IMR-90 (cell line): ENCODE measurements at regions not wholly inside any gene's neighbourhood (a gene's known extent, or its start where the extent isn't known, plus 50 kb on each side); places are given as distances from the start of the nearest gene placed in this dataset.

Experiments
- ATAC-seq: fragments of 200-7000 bp; cut with Tn5 transposase; 2 replicates; pipeline ENCODE4 v1.9.1; 2020; ENCODE audit warnings: low read depth, mild to moderate bottlenecking, moderate library complexity
- BruUV-seq: library from RNA; stranded (reverse); fragments of 400-500 nt; replicated peaks from 2 replicates; lab custom pipeline; 2021; lab: Mats Ljungman, UMichigan
- CTCF ChIA-PET: fragments of 300-600 bp; formaldehyde crosslinking; extraction: SDS; loops from one replicate; lab custom pipeline; 2021; ENCODE audit warnings: antibody characterized with exemption; lab: Yijun Ruan, JAX
- POLR2A ChIA-PET: fragments of 300-600 bp; sonication (Branson Sonifier 250); formaldehyde crosslinking; loops from one replicate; lab custom pipeline; 2022; ENCODE audit warnings: antibody characterized with exemption; ENCODE audit not compliant: unreplicated experiment; lab: Charles Lee
- DNase-seq: peaks from one replicate; pipeline ENCODE4 v3.0.0; 2013
- H2AFZ ChIP-seq: replicated peaks from 2 replicates; pipeline ENCODE3; 2013; ENCODE audit warnings: low read length, mild to moderate bottlenecking; ENCODE audit not compliant: poor library complexity
- H2AK5ac ChIP-seq: 2 replicates; pipeline ENCODE4 v1.6.1; 2013; ENCODE audit warnings: low read depth, low read length, inconsistent platforms
- H2AK9ac ChIP-seq: replicated peaks from 2 replicates; pipeline ENCODE3; 2013; ENCODE audit warnings: mild to moderate bottlenecking, low read depth, low read length, moderate library complexity; ENCODE audit not compliant: poor library complexity
- H2BK120ac ChIP-seq: 2 replicates; pipeline ENCODE4 v1.6.1; 2013; ENCODE audit warnings: low read depth, low read length, inconsistent platforms
- H2BK15ac ChIP-seq: 3 replicates; pipeline ENCODE4 v1.6.1; 2013; ENCODE audit warnings: low read depth, low read length, inconsistent platforms
- H2BK20ac ChIP-seq: 2 replicates; pipeline ENCODE4 v1.6.1; 2013; ENCODE audit warnings: low read depth, mild to moderate bottlenecking, inconsistent platforms, low read length, moderate library complexity
- H2BK5ac ChIP-seq: 2 replicates; pipeline ENCODE4 v1.6.1; 2013; ENCODE audit warnings: mild to moderate bottlenecking, low read depth, low read length, inconsistent platforms; ENCODE audit not compliant: poor library complexity, severe bottlenecking
- H3K14ac ChIP-seq: replicated peaks from 2 replicates; pipeline ENCODE4 v1.6.1; 2013; ENCODE audit warnings: low read depth, low read length, inconsistent platforms
- H3K18ac ChIP-seq: 2 replicates; pipeline ENCODE4 v1.6.1; 2013; ENCODE audit warnings: low read depth, low read length, control low read depth
- H3K23ac ChIP-seq: 2 replicates; pipeline ENCODE4 v1.6.1; 2013; ENCODE audit warnings: low read depth, low read length, inconsistent platforms
- H3K27ac ChIP-seq: 2 replicates; pipeline ENCODE4 v1.5.1; 2013; ENCODE audit warnings: mild to moderate bottlenecking, control low read depth, low read length; ENCODE audit not compliant: insufficient read depth
- H3K27me3 ChIP-seq: 2 replicates; pipeline ENCODE4 v1.6.1; 2013; ENCODE audit warnings: low read length; ENCODE audit not compliant: control insufficient read depth, insufficient read depth
- H3K36me3 ChIP-seq: 2 replicates; pipeline ENCODE4 v1.6.1; 2013; ENCODE audit warnings: low read length, mixed read lengths; ENCODE audit not compliant: control insufficient read depth, insufficient read depth
- H3K4ac ChIP-seq: 2 replicates; pipeline ENCODE4 v1.6.1; 2013; ENCODE audit warnings: low read depth, low read length, inconsistent platforms
- H3K4me1 ChIP-seq: 2 replicates; pipeline ENCODE4 v1.6.1; 2013; ENCODE audit warnings: low read length, mixed read lengths; ENCODE audit not compliant: control insufficient read depth, insufficient read depth
- H3K4me2 ChIP-seq: 2 replicates; pipeline ENCODE4 v1.6.1; 2013; ENCODE audit warnings: low read depth, mild to moderate bottlenecking, control low read depth, low read length, moderate library complexity
- H3K4me3 ChIP-seq: 2 replicates; pipeline ENCODE4 v1.5.1; 2013; ENCODE audit warnings: low read depth, mild to moderate bottlenecking, control low read depth, low read length, moderate library complexity; ENCODE audit not compliant: insufficient read depth
- H3K56ac ChIP-seq: 2 replicates; pipeline ENCODE4 v1.6.1; 2013; ENCODE audit warnings: low read length, inconsistent platforms; ENCODE audit not compliant: insufficient read depth; ENCODE audit errors: extremely low read depth
- H3K79me1 ChIP-seq, 2 experiments: 2 replicates each; pipeline ENCODE4 v1.6.1; 2013; ENCODE audit warnings: low read length in 2 of 2, inconsistent platforms in 1 of 2, low read depth in 1 of 2
- H3K9ac ChIP-seq: 2 replicates; pipeline ENCODE4 v1.6.1; 2013; ENCODE audit warnings: low read depth, low read length, control low read depth
- H3K9me1 ChIP-seq: 2 replicates; pipeline ENCODE4 v1.6.1; 2013; ENCODE audit warnings: low read length, inconsistent platforms; ENCODE audit not compliant: insufficient read depth
- H3K9me3 ChIP-seq: 2 replicates; pipeline ENCODE4 v1.6.1; 2013; ENCODE audit warnings: low read length; ENCODE audit not compliant: control insufficient read depth, insufficient read depth
- H4K20me1 ChIP-seq: 2 replicates; pipeline ENCODE4 v1.6.1; 2013; ENCODE audit warnings: low read length, inconsistent platforms; ENCODE audit not compliant: insufficient read depth
- H4K5ac ChIP-seq: 2 replicates; pipeline ENCODE4 v1.6.1; 2013; ENCODE audit warnings: mild to moderate bottlenecking, low read depth, low read length, control low read depth
- H4K8ac ChIP-seq, 2 experiments: 2 replicates each; pipeline ENCODE4 v1.6.1; 2013; ENCODE audit warnings: low read depth in 2 of 2, low read length in 2 of 2, control low read depth in 1 of 2, inconsistent platforms in 1 of 2
- H4K91ac ChIP-seq: 2 replicates; pipeline ENCODE4 v1.6.1; 2013; ENCODE audit warnings: low read depth, low read length, inconsistent platforms; ENCODE audit not compliant: insufficient read depth
- FOS ChIP-seq: fragments of 150-350 bp; IDR thresholded peaks from 2 replicates; pipeline ENCODE4 v1.6.1; 2016; ENCODE audit warnings: low read depth, low read length
- MAFK ChIP-seq: IDR thresholded peaks from 2 replicates; pipeline ENCODE4 v1.6.1; 2012; ENCODE audit warnings: low read depth, low read length, improper control_type of control experiment
- WGBS, 2 experiments: methylation state at CpG; one replicate each; pipeline versions ENCODE4 v1.1.5 to v1.1.7; 2013; ENCODE audit warnings: missing lambda C conversion rate in 2 of 2; ENCODE audit not compliant: insufficient read length in 1 of 2; ENCODE audit errors: extremely low coverage in 2 of 2; 5-methylcytosine and 5-hydroxymethylcytosine counted together
- dilution Hi-C: fragments of 300-500 bp; cut with HindIII; formaldehyde crosslinking; loops from one replicate; pipeline ENCODE4 v1.14.3; 2018; ENCODE audit warnings: low sequenced_read_pairs; ENCODE audit not compliant: unreplicated experiment
- in situ Hi-C: fragments of 300-500 bp; cut with MboI; formaldehyde crosslinking; loops from 3 replicates; pipeline ENCODE4 v1.14.3; 2019; ENCODE audit warnings: low sequenced_read_pairs, inconsistent platforms, mixed read lengths
- intact Hi-C: fragments of 100-400 bp; cut with micrococcal nuclease; formaldehyde crosslinking; loops from 2 replicates; pipeline ENCODE4 v1.10.0; 2022

GRCh38 chr12:67014642-67015041 is 254.5 kb upstream of the CAND1 start:
- no peak overlapping the region for H2BK5ac ChIP-seq
- intact Hi-C loops (loop anchor here (10.0 kb wide), 1 partner anchor 700 kb away; no protein-coding TSS in a partner anchor), dilution Hi-C loops (no loop called here), in situ Hi-C loops (no loop called here)
- DNase-seq (no peak), ATAC-seq (no peak)
- no peak overlapping the region for H2AK5ac ChIP-seq
- H3K27me3 ChIP-seq = no peaks in the 10 kb centered on the region
- H3K18ac ChIP-seq = no peak overlapping the region
- H3K23ac ChIP-seq = no peak overlapping the region
- TF ChIP-seq MAFK = peak; percentile 62
- no peak for TF ChIP-seq FOS
- no peak overlapping the region for H3K4me3 ChIP-seq
- no peak overlapping the region for H2BK15ac ChIP-seq
- H4K5ac ChIP-seq = no peak overlapping the region
- no peaks in the 10 kb centered on the region for H3K79me1 ChIP-seq
- H2AK9ac ChIP-seq = no peak overlapping the region
- no peak overlapping the region for H3K4me2 ChIP-seq
- H3K9me1 ChIP-seq = no peaks in the 10 kb centered on the region
- no peak overlapping the region for H3K4ac ChIP-seq
- H3K9me3 ChIP-seq = no peaks in the 10 kb centered on the region
- whole genome bisulfite sequencing, 2 experiments = no CpG with 5 or more reads among the region's 1 CpG
- no peak overlapping the region for H4K8ac ChIP-seq
- no peak overlapping the region for H2BK120ac ChIP-seq
- no peaks in the 10 kb centered on the region for H3K36me3 ChIP-seq
- H4K91ac ChIP-seq = no peak overlapping the region
- no peak overlapping the region for H2BK20ac ChIP-seq
- POLR2A ChIA-PET = no interaction called here
- H3K27ac ChIP-seq = no peak overlapping the region
- H3K4me1 ChIP-seq = no peaks in the 10 kb centered on the region
- CTCF ChIA-PET = no interaction called here
- no peaks in the 10 kb centered on the region for H4K20me1 ChIP-seq
- no peak overlapping the region for H2AFZ ChIP-seq
- BruUV-seq = no TSS peak
- no peak overlapping the region for H3K9ac ChIP-seq
- no peak overlapping the region for H3K14ac ChIP-seq
- no peak overlapping the region for H3K56ac ChIP-seq
